ENCODE measurements at regions not wholly inside any gene's neighbourhood (a gene's known extent, or its start where the extent isn't known, plus 50 kb on each side); places are given as distances from the start of the nearest gene placed in this dataset.

- Histone ChIP-seq H4K20me1 (ENCODE audit: insufficient read depth, poor library complexity, severe bottlenecking) (no peaks in the 10 kb centered on the region), H3K9me2 (replicated peaks; ENCODE audit: insufficient read depth) (no peaks in the 10 kb centered on the region), H3K4me1 (ENCODE audit: insufficient read depth) (no peaks in the 10 kb centered on the region), H2AFZ (no peak overlapping the region), H3K4me3 (no peak overlapping the region), H3K9me3 (ENCODE audit: low read depth) (no peaks in the 10 kb centered on the region), H3K4me2 (no peak overlapping the region), H3K36me3 (replicated peaks; ENCODE audit: insufficient read depth, low read depth) (no peaks in the 10 kb centered on the region), H3K27me3 (no peaks in the 10 kb centered on the region), H3K27ac (no peak overlapping the region), H3K79me2 (no peaks in the 10 kb centered on the region)
- WGBS (ENCODE audit: low lambda C conversion rate, missing lambda C conversion rate), result 82% methylated on average over 2 of the region's 2 CpGs
- TF ChIP-seq EZH2 (IDR thresholded peaks at IDR 0.05; ENCODE audit: borderline replicate concordance) (no peak), EZH2phosphoT487 (IDR thresholded peaks at IDR 0.05; ENCODE audit: low read depth, severe bottlenecking, unreplicated experiment) (no peak), CTCF (IDR thresholded peaks at IDR 0.05; ENCODE audit: poor library complexity) (no peak)
- no peak for DNase-seq (ENCODE audit: low spot score)
These were observed 510.4 kb upstream of the ADAMTS5 start for GRCh38 chr21:27477296-27477695.

GRCh38 chr21:27476696-27477095 is 509.8 kb upstream of the ADAMTS5 start:
- Histone ChIP-seq H3K4me1 (ENCODE audit: insufficient read depth) (no peaks in the 10 kb centered on the region), H3K27ac (no peak overlapping the region), H2AFZ (no peak overlapping the region), H3K9me2 (replicated peaks; ENCODE audit: insufficient read depth) (no peaks in the 10 kb centered on the region), H3K27me3 (no peaks in the 10 kb centered on the region), H3K4me3 (no peak overlapping the region), H3K79me2 (no peaks in the 10 kb centered on the region), H3K36me3 (replicated peaks; ENCODE audit: insufficient read depth, low read depth) (no peaks in the 10 kb centered on the region), H4K20me1 (ENCODE audit: insufficient read depth, poor library complexity, severe bottlenecking) (no peaks in the 10 kb centered on the region), H3K9me3 (ENCODE audit: low read depth) (no peaks in the 10 kb centered on the region), H3K4me2 (no peak overlapping the region)
- no peak for TF ChIP-seq EZH2 (IDR thresholded peaks at IDR 0.05; ENCODE audit: borderline replicate concordance)
- peak; percentile 58 for TF ChIP-seq CTCF (IDR thresholded peaks at IDR 0.05; ENCODE audit: poor library complexity)
- no peak for TF ChIP-seq EZH2phosphoT487 (IDR thresholded peaks at IDR 0.05; ENCODE audit: low read depth, severe bottlenecking, unreplicated experiment)
- DNase-seq (ENCODE audit: low spot score), result peak; percentile 30
- WGBS (ENCODE audit: low lambda C conversion rate, missing lambda C conversion rate), result 20% methylated on average over 1 of the region's 1 CpG

GRCh38 chr21:27475363-27475955 is 508.6 kb upstream of the ADAMTS5 start:
- H3K36me3 ChIP-seq (replicated peaks; ENCODE audit: insufficient read depth, low read depth), result no peaks in the 10 kb centered on the region
- H4K20me1 ChIP-seq (ENCODE audit: insufficient read depth, poor library complexity, severe bottlenecking), result no peaks in the 10 kb centered on the region
- H3K79me2 ChIP-seq, result no peaks in the 10 kb centered on the region
- H3K4me2 ChIP-seq, result no peak overlapping the region
- no peaks in the 10 kb centered on the region for H3K27me3 ChIP-seq
- H3K27ac ChIP-seq, result no peak overlapping the region
- TF ChIP-seq CTCF (IDR thresholded peaks at IDR 0.05; ENCODE audit: poor library complexity) (no peak), EZH2 (IDR thresholded peaks at IDR 0.05; ENCODE audit: borderline replicate concordance) (no peak), EZH2phosphoT487 (IDR thresholded peaks at IDR 0.05; ENCODE audit: low read depth, severe bottlenecking, unreplicated experiment) (no peak)
- no peak overlapping the region for H3K4me3 ChIP-seq
- no peaks in the 10 kb centered on the region for H3K9me2 ChIP-seq (replicated peaks; ENCODE audit: insufficient read depth)
- H3K9me3 ChIP-seq (ENCODE audit: low read depth), result no peaks in the 10 kb centered on the region
- H3K4me1 ChIP-seq (ENCODE audit: insufficient read depth), result no peaks in the 10 kb centered on the region
- DNase-seq (ENCODE audit: low spot score), result no peak
- no peak overlapping the region for H2AFZ ChIP-seq
- WGBS (ENCODE audit: low lambda C conversion rate, missing lambda C conversion rate), result 95% methylated on average over 7 of the region's 7 CpGs
